Iris pigment epithelial cell (primary cell): ENCODE measurements at regions not wholly inside any gene's neighbourhood (a gene's known extent, or its start where the extent isn't known, plus 50 kb on each side); places are given as distances from the start of the nearest gene placed in this dataset.
A peak's percentile ranks its signal among the peaks of the same experiment; 100 is the strongest.
"Not testable (repeated sequence)": the region's sequence is repeated elsewhere in the genome, so short reads cannot be mapped to it uniquely, and the experiment has no call there.

ENCODE experiments used
- DNase-seq: peaks from one replicate; pipeline ENCODE4 v3.0.0-alpha.2; 2011; ENCODE audit warnings: low read depth

DNA sequence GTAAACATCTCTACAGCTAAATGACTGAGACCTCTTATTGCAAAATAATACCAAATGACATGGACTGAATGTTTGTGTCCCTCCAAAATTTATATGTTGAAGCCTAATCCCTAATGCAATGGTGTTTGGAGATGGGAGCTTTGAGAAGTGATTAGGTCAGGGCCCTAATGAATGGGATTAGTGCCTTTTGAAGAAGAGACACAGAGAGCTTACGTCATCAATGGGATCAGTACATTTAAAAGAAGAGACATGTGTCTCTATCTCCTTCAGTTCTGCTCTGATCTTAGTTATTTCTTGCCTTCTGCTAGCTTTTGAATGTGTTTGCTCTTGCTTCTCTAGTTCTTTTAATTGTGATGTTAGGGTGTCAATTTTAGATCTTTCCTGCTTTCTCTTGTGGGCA is 301.6 kb upstream of the FSTL5 start:
- DNase-seq: not testable (repeated sequence)

DNA sequence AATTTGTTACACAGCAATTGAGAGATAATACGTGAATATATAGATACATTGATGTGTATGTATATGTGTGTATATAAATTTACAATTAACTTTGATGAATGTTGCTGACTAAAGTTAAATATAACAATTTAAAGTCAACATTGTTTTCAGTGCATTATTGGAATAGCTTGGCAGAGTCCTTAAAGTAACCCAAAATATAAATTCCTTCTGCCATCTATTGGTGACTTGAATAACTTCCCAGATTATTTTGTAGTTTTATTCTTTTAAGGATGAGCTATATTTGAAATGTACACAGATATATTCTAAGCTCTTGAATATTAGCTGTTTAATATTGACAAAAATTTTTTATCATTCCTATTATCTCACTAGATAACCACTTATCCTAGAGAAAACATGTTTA is 298.2 kb upstream of the FSTL5 start:
- peak; percentile 5 for DNase-seq

DNA sequence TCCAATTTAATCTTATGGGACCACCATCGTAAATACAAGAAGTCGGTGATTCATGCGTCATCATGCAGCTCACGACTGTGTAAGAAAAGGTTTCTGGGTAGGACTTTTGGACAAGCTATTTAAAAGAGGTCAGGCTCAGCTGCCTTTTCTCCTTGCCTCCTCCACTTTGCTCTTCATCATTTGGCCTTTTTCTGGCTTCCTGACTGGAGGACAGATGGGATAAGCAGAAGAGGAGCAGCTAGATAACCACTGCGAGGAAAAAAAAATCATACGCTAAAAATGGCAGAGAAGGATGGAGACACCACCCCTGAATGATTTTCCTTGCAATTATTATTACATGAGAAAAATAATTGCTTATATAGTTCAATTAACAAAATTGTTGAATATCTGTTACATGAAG is 294.3 kb upstream of the FSTL5 start:
- DNase-seq: no peak

DNA sequence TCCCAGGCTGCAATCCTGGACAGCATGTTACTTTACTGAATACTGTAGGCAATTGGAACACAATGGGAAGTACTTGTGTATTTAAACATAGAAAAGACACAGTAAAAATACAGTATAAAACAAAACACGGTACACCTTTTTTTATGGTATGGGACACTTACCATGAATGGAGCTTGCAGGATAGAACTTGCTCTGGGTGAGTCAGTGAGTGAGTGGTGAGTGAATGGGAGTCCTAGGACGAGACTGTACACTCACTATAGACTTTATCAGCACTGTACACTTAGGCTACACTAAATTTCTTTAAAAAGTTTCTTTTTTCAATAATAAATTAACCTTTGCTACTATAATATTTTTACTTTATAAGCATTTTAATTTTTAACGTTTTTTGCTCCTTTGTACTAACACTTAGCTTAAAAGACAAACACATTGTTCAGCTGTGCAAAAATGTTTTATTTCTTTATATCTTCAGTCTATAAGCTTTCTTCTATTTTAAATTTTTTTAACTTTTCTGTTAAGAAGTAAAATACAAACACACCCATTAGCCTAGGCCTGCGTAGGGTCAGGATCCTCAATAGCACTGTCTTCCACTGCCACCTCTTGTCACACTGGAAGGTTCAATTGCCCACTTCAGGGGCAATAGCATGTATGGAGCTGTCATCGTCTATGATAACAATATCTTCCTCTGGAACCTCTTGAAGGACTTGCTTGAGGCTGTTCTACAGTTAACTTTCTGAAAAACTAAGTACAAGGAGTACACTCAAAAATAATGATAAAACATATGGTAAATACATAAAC is 293.5 kb upstream of the FSTL5 start:
- no peak for DNase-seq

DNA sequence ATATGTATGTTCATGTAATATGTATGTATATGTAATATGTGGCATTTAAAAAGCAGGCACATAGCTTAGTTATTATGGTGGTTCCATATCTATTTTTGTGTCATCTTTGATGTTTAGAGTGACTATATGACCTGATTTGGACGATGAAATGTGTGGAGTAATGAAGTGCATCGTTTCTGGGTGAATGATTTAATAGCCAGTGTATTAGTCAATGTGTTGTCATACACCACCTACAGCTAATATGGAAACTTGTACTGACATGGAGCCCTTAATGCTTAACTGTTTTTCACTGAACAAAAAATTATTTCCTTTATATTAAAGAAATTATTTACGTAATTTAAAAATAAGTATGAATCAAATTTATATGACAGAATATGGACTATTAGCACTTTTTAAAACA is 292.3 kb upstream of the FSTL5 start:
- DNase-seq: no peak

DNA sequence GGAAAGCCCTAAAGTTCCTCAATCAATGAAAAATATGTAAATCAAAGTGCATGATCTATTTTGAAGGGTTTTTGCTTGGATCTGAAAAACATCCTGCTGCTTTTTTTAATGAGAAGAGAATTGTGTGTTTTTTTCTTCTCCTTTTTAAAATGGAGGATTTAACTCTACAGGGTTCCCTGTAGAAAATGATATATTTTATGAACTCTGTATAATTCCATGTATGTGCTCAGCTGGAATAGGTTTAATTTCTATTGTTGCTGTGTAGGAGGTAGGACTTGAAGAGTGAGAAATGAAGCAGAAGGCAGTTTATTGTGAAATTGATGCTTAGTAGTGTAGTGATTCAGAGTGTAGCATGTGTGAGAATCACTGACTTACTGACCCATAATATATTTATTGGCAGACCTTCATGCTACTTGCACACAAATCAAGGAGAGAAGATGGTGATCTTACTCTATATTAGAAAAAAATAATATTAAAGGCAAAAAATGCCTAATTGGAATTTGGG is 286.8 kb upstream of the FSTL5 start:
- peak; percentile 1 for DNase-seq

DNA sequence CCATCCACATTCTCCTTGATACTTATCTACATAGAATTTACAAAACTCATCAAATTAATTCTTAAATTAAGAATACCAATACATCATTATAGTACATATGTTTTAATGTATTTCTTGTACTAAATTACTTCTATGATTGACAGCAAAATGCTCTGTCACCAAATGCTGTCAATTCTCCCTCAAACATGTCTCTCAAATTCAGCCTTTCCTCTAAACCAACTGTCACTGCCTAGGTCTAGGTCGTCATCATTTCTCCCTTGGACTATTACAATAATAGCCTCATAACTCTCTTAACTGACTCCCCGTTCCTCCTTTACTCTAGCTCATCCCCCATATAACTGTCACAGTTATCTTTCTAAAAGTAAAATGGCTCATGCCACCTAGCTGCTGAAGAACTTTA is 279.7 kb upstream of the FSTL5 start:
- no peak for DNase-seq

DNA sequence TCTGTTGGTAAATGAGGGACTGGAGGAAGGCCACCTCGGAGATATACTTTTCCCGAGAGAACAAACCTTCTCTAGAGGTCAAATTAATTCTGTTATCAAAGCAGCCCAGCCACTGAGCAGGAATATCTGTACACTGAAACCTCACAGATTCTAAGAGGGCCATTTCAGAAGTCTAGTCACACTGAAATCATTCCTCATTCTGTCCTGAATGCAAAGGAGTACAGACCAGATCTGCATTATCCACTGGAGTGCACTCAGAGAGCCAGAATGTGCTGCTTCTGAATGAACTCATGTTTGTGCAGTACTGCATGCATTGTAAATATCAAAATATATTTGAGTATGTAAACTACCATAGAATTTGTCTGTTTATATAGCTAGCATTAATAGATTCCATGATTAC is 278.3 kb upstream of the FSTL5 start:
- DNase-seq: no peak

DNA sequence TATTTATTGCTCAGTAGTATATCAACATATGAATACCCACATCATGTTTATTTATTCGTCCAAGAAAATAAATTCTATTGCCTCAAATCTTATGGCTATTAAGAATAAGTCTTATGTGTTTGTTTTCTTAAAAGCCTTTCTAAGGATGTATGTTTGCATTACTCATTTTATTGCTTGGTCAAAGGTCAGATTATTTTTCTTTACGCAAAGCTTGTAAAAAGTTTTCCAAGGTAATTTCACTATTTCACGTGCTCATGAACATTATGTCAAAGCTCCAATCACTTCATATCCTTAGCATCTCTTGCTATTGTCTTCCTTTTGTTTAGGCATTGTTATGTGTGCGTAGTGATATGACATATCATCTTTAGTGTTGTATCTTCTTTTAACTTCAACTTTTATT is 258.5 kb upstream of the FSTL5 start:
- no peak for DNase-seq

DNA sequence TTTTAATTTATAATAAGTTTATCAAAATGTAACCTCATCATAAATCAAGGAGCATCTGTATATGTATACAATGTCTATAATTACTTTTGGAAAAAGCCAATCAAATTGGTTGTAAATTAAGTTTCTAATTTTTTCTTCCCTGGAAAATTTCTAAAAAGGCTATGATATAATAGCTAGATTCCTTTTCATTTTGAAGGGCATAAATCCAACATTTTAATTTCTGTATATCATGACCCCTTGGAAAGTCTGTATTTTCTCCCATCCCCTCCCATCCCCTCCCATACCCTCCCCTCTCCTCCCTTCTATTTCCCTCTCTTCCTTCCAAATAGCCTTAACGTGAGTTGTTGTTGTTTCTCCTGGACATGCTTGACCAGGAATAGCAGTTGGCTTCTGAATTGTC is 247.1 kb upstream of the FSTL5 start:
- DNase-seq: no peak

DNA sequence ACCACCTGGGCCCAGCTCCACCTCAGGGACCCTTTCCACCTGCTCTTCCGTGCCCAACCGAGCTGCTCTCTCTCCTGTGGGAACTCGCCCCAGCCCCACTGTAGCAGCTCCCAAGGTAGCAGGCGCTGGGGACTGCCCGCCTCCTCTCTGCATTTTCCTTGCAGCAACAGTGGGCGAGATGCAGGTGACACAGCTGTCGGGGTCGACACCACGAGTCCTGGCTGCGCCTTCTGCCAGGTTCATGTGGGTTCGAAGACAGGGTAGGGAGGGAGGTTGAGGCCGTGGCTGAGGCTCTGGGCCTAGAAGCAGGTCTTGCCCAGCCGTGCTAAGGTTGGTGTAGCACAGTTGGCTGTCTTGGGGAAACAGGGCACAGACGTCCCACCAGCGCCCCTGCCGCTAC is 245.2 kb upstream of the FSTL5 start:
- DNase-seq: no peak

DNA sequence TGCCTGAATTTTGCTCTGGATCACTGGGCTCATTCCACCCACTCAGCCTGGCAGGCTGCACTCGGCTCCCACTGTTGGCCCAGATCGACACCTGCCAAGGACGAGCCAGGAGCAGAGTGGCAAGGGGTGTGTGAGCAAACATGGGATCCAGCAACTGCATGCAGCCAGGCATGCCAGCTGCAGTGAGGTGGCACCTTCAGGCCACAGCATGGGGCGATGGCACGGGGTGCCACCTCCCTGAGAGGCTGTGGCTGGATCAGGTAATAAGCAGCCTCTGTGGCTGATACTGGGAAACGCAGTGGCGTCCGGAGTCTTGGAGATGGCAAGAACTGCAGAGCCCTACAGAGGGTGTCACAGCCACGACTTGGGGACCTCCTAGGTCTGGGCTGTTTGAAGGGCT is 244.5 kb upstream of the FSTL5 start:
- DNase-seq: no peak

DNA sequence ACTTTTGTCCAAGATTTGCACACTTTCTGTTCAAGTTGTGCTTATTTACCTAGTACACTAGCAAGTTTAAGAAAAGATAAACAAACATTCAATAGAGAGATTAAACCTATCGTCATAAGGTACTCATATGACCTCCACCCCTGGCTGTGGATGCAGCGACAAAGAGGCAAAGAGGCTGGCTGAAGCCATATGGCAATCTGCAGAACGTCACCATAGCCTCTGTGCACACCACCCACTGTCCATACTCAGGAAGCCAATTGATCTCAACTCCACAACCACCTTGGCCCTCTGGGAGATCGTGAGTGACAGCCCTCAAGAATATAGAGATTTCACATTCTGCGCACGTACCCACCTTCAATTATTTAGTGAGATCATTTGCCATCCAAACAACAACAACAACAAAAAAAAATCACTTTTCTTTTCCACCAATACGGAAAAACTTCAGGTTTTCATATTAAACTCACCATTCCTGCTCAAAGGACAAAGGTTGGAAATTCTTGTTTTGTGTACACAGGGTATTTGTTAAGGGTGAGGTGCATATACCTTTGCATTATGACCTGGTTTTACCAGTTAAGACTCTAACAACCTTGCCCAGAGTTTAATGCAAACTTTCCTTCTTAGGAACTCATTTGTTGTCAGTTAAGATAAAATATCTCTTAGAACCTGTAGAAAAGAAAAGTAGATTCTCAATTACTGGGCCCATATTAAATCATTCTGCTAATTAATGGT is 243.0 kb upstream of the FSTL5 start:
- DNase-seq: no peak

DNA sequence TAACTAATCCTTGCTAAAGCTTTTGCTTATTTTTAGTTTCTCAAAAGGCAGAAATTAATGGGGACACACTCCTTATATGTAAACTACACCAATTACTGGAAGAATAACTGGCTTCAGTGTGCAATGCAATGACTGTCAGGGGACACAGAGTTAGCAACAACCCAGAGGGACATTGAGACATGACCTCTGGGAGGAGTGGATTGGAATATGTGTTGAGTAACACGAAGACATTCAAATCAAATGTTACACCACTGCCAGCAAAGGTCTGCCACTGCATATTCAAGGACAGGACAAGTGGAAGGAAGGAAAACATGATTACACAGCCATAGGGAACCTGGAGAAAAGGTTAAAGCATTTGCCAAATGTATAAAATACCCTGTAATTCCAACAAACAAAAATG is 240.1 kb upstream of the FSTL5 start:
- DNase-seq: no peak

DNA sequence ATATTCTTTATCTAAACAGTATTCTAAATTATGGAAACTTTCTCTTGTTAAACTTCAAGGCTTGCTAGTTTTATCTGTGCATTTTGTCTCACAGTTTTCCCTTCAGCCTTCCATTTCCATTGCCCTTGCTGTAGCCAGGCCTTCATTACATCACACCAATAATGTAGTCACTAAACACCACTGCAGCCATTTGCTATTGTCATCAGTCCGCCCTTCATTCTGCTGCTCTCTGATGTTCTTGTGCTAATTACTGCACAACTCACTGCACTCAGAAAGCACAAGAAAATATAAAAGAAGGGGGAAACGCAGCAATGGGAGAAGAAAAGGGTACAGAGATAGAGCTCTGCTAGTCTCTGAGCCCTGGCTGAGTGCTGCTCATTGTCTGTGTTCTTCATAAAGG is 239.6 kb upstream of the FSTL5 start:
- no peak for DNase-seq

DNA sequence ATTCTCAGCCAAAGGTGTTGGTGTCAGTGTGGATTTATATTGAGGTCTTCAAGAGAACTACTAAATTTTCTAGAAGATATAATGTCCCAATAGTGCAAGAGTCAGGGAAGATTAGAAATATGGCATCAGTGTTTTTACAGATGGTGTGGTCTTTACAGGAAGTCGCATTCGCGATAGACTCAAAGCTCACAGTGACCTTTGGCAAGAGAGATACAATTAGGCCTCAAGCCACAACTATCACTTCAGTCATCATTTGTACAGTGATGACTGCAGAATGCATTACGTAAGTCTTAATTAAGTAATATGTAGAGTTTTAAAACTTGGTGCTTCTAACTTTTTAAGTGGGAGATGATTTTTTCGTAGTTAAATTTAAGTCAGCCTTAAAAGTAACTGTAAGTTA is 237.2 kb upstream of the FSTL5 start:
- DNase-seq: no peak

DNA sequence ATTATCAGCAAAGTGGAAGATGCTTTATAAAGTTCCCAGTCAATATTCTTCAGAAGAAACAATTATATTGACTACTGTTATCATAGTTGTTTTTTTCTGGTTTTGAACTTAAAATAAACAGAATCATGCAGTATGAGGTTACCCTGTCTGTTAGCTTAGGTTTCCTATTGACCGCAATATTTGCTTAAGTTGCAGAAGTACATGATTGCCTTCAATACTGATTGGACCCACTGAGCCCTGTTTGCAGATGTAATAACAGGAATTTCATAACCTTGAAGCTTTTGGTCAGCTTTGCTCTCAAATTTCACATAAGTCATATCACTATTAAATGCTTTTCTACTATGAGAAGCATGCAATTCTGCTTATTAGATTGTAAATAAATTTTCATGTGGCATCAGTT is 229.1 kb upstream of the FSTL5 start:
- no peak for DNase-seq

DNA sequence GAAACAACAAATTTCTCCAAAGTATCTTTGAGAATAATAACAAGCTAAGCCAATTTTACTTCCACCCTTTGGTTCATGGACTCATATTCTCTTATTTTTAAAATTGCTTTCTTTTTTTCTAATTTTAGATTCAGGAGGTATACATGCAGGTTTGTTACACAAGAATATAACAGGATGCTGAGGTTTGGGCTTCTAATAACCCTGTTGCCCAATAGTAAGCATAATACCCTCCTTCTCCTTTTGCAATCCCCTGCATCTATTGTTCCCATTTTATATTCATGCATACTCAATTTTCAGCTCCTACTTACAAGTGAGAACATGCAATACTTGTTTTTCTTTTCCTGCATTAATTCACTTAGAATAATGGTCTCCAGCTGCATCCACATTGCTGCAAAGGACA is 202.3 kb upstream of the FSTL5 start:
- DNase-seq: no peak

DNA sequence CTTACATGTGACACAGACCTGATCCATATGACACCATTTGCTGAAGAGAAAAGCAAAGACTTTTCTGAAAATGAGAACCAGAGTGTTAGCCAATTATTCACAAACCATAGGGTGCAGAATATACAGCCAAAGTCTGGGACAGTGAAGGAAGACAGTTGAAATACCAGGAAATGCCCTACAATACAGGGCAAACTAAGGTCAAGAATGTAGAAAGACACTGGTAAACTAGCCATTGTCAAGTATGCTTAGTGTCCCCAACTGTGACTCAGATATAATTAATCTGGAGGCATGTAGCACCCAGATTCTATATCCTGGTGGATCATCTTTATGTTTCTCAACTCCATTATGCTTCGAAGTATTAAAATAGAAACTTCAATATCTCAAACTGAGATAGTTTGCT is 200.9 kb upstream of the FSTL5 start:
- DNase-seq: no peak

DNA sequence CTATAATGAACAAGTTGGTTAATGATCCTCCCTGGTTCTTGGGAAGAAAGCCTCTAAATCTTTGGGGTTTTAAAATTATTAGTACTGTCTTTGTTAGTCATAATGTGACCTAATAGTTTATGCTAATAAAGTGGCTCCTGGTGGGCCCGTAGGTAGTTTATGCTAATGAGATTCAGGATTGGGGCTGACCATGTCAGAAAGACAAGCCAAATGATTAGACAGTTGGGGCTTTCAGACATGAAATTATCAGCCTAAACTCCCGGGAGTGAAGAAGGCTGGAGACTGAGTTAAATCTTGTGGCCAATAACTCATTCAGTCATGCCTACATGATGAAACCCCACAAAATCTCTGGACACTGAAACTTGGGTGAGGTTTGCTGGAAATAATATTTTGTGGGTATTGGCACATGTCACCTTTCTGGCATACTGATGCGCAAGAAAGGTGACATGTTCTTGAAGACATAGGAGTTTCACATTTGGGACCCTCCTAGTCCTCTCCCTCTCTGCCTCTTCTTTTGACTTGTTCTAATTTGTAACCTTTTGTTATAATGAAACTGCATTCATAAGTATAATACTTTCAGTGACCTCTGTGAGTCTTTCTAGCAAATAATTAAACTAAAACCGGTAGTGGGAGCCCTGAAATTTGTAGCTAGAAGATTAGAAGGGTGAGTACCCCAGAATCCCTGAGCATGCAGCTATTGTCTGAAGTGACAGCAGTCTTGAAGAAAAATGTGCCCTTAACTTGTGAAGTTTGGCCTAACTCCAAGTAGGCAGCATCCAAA is 196.8 kb upstream of the FSTL5 start:
- no peak for DNase-seq

DNA sequence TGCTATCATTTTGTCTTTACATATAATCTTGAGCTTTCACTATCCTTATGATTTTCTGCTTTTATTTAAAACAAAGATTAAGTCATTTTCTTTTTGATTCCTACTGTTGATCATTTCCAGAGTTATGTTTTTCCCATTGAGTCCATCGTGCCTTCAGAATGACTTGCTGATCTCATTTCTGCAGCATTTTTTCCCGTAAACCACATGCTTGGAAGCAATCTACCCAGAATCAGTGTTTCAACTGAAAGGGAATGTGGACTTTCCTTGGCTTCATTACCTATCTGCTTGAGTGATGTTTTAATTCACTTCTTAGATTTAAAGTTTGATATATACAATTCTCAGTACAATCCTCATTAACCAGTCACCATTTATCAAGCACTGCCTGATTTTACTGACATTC is 192.4 kb upstream of the FSTL5 start:
- DNase-seq: no peak

DNA sequence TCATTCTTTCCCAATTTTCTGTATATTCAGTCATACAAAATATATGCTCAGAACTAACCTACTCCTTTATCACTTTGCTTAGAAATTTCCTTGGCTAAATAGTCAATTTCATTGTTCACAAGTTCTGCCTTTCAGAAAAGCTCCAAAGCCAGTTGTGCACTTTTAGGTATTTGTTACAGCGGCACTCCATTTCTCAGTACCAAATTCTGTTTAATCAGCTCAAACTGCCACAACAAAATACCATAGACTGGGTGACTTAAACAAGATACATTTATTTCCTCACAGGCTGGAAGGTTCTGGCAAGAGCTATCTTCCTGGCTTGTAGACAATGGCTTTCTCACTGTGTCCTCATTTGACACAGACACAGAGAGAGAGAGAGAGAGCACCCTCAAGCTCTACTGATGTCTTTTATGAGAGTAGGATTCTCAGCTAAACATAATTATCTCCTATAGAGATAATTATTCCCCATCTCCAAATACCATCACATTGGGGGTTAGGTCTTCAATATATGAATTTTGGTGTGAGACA is 188.8 kb upstream of the FSTL5 start:
- no peak for DNase-seq

DNA sequence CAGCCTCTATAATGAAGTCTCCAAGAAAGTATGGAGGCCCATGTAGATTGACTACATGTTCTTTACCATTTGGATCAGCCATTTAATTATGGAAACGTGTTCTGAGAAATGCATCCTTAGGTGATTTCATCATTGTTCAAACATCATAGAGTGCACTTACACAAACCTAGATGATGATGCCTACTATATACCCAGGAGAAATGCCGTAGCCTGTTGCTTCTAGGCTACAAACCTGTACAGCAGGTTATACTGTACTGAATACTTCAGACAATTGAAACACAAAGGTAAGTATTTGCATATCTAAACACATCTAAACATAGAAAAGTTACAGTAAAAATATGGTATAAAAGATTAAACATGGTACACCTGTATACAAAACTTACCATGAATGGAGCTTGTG is 186.5 kb upstream of the FSTL5 start:
- no peak for DNase-seq
